Mucosa of descending colon (tissue), 3 donors: ENCODE measurements at regions not wholly inside any gene's neighbourhood (a gene's known extent, or its start where the extent isn't known, plus 50 kb on each side); places are given as distances from the start of the nearest gene placed in this dataset.

Source experiments
- ATAC-seq: fragments of 200-7000 bp; cut with Tn5 transposase; one replicate; pipeline ENCODE4 v1.9.1; 2020; ENCODE audit warnings: mild to moderate bottlenecking, moderate library complexity
- DNase-seq, 3 donors: peaks; one replicate each; pipeline ENCODE4 v3.0.0-alpha.2; 2020
- H3K36me3 ChIP-seq: fragments of 200-600 bp; one replicate; pipeline ENCODE4 v1.8.0; 2021; ENCODE audit warnings: low read depth, mild to moderate bottlenecking
- H3K4me1 ChIP-seq: fragments of 200-600 bp; one replicate; pipeline ENCODE4 v1.8.0; 2021; ENCODE audit warnings: low read depth, mild to moderate bottlenecking
- H3K4me3 ChIP-seq: fragments of 200-600 bp; one replicate; pipeline ENCODE4 v1.8.0; 2021; ENCODE audit warnings: mild to moderate bottlenecking
- H3K9me3 ChIP-seq: fragments of 200-600 bp; one replicate; pipeline ENCODE4 v1.8.0; 2021; ENCODE audit warnings: mild to moderate bottlenecking
- CTCF ChIP-seq: fragments of 200-600 bp; IDR thresholded peaks from one replicate; pipeline ENCODE4 v1.8.0; 2022; ENCODE audit warnings: antibody characterized with exemption, mild to moderate bottlenecking
- intact Hi-C, 2 donors: fragments of 100-400 bp; cut with DNase I in 1 of 2; cut with micrococcal nuclease in 1 of 2; formaldehyde crosslinking; loops; one replicate each; pipeline versions ENCODE4 v1.11.0 to v1.11.1; 2022; cut with DNase I, micrococcal nuclease
- donor health status: DM: no; HTN: no; CAD: no; lungs with moderate emphysema.
- donor health status: DM: no; HTN: no; CAD: no.
- donor health status: DM: no; HTN: yes; CAD: no.

GRCh38 chr11:105226091-105226490 is 86.5 kb upstream of the CARD18 start:
- no peak overlapping the region for H3K4me3 ChIP-seq
- intact Hi-C loops: no loop called here
- no peak for TF ChIP-seq CTCF

GRCh38 chr11:105224482-105225253 is 85.1 kb upstream of the CARD18 start:
- Histone ChIP-seq H3K36me3 (no peaks in the 10 kb centered on the region), H3K9me3 (no peaks in the 10 kb centered on the region), H3K4me1 (no peaks in the 10 kb centered on the region), H3K4me3 (no peak overlapping the region)
- DNase-seq (no peak), ATAC-seq (no peak)
- intact Hi-C loops: no loop called here
- no peak for TF ChIP-seq CTCF

More at GRCh38 chr11:105226091-105226490, 86.5 kb upstream of the CARD18 start:
- no peaks in the 10 kb centered on the region for H3K36me3 ChIP-seq
- no peaks in the 10 kb centered on the region for H3K9me3 ChIP-seq
- no peaks in the 10 kb centered on the region for H3K4me1 ChIP-seq
- DNase-seq: no peak
- no peak for ATAC-seq

- no peak for TF ChIP-seq CTCF
- no peaks in the 10 kb centered on the region for H3K4me1 ChIP-seq
- no peaks in the 10 kb centered on the region for H3K9me3 ChIP-seq
- no peaks in the 10 kb centered on the region for H3K36me3 ChIP-seq
- intact Hi-C loops: no loop called here
- DNase-seq (no peak), ATAC-seq (no peak)
- no peak overlapping the region for H3K4me3 ChIP-seq
These were observed 80.6 kb upstream of the CARD18 start for GRCh38 chr11:105220121-105220520.

GRCh38 chr11:105219670-105220069 is 80.1 kb upstream of the CARD18 start:
- intact Hi-C loops: no loop called here
- H3K9me3 ChIP-seq: no peaks in the 10 kb centered on the region
- no peak overlapping the region for H3K4me3 ChIP-seq
- H3K36me3 ChIP-seq: no peaks in the 10 kb centered on the region
- no peaks in the 10 kb centered on the region for H3K4me1 ChIP-seq
- TF ChIP-seq CTCF: no peak
- DNase-seq (no peak), ATAC-seq (no peak)

GRCh38 chr11:105219269-105219668 is 79.7 kb upstream of the CARD18 start:
- Histone ChIP-seq H3K4me3 (no peak overlapping the region), H3K36me3 (no peaks in the 10 kb centered on the region), H3K4me1 (no peaks in the 10 kb centered on the region), H3K9me3 (no peaks in the 10 kb centered on the region)
- DNase-seq: no peak
- intact Hi-C loops: no loop called here
- no peak for ATAC-seq
- no peak for TF ChIP-seq CTCF
